HG02759 (cell line): ENCODE measurements at regions not wholly inside any gene's neighbourhood (a gene's known extent, or its start where the extent isn't known, plus 50 kb on each side); places are given as distances from the start of the nearest gene placed in this dataset.

ENCODE experiments used
- ATAC-seq: cut with Tn5 transposase; IDR thresholded peaks from one replicate; pipeline ENCODE4 v1.9.1; 2021; ENCODE audit warnings: mild to moderate bottlenecking, moderate library complexity; ENCODE audit not compliant: unreplicated experiment

DNA sequence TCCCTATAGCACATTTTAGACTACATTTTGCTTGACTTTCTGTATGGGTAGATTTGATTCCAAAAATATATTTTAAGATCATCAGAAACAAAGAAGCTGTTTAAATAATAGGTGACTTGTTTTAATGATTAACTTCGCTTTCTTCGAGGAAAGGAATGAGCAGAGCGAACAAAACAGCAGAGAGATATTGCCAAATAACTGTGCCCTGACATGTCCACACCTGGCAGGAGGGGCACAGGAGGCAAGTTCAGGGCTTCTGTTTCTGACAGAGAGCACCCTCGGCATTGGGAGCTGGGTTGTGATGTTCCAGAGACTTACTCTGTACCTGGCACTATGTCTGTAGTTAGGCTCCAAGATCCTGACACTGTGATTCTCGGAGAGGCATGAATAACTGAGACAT, 155.7 kb upstream of the SASH1 start:
- no peak for ATAC-seq

DNA sequence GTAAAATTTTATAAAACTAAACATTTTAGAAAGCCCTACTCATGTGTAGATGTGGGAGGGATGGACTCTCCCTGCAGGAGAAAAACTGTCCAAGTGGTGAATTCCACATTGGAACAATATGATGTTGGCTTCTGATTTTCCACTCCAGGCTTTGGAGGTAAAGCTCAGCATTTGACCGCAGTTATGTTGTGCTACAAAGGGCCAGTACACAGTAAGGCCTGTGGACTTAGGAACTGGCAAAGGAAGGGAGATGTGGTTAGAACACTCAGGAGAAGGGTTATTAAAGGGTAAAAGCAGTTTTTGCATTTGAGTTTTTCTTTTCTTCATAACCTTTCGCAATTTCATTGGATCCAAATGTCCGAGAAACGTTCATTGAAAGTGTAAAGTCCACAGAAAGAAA, 150.3 kb upstream of the SASH1 start:
- ATAC-seq = no peak

DNA sequence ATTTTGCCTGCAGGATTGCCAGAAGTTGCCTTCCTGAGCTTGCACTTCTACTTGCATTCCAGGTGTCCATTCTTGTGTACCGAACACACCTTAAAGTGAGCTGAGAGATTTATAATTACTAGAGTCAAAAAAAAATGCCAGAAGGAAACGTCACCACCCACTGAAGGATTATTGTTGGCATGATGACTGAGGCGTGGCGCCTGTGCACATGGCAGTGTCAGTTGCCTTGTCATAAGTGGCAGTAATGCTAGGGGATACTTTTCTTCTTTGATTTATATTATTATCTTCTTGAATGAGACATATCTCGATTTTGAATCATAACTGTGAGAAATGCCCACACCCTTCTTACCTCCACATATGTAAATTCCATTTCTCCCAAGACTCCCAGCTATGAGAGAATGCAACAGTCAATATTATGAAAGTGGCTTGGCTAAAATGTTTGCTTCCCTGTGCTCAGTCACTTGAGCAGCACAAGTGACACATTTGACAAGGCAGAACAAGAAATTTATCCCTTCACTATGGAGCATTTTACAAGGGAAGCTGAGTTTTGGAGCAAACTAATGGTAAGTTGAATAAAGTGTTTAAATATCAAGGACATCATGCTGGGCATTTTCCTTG, 149.5 kb upstream of the SASH1 start:
- no peak for ATAC-seq

DNA sequence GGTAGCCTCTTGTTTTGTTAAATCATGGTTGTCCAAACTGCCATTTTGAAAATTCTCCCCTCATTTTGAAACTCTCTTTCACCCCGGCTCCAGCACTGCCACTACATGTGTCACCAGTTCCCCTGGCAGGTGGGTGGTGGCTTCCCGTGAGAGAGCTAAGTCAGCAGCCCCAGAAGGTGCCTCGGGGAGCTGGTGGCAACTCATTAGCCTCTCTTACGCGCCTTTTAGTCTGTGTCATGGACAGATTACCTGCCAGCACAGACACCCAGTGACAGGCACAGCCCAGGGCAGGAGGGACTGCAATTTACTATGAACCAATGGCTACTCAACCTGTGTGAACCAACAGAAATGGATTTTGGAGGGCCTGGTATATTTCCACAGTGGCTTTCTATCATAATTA, 147.1 kb upstream of the SASH1 start:
- ATAC-seq = no peak

DNA sequence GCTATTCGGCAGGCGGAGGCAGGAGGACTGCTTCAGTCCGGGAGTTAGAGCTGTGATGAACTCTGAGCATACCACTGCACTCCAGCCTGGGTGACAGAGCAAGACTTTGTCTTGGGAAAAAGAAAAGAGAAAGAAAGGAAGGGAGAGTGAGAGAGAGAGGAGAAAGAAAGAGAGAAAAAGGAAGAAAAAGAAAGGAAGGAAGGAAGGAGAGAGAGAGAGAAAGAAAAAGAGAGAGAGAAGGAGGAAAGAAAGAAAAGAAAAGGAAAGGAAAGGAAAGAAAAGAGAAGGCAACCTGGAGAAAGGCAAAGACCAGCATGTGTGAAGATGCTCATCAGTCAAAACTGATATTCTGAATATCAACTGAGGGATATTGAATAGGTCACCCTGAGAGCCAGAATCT, 143.1 kb upstream of the SASH1 start:
- ATAC-seq = no peak

DNA sequence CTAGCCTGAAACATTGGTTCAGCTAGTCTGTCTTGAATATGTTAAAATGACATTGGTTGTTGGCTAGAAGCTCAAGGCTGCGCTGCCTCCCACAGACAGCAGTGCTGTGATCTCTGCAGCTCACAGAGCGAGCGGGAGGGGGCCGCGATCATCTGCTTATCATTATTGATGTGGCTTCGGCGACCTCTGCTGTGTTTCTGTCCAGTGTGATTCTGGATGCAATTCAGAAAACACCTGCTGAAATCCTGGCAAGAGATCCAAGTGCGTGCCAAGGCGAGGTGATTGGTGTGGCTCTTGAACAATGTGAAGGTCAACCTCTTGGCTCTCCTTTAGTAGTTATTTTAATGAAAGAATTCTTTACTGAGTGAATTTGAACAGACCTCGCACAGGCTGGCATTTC, 142.3 kb upstream of the SASH1 start:
- no peak for ATAC-seq

DNA sequence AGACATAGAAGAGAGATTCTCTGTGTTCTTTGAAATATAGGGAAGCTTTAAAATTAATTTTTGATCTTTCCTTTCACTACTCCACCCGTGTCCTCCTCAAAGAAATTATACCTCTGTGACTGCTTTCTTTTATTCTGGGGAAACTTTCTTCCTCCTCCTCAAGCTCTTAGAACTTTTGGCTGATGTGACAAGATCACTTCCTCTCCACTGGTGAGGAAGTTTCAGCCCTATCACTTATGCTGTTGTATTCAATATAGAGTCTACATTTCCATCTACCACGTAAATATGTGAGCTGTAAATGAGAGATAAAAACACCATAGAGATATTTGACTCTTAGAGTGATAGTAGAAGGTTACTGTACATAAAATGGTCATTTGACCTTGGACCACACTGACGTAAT, 141.9 kb upstream of the SASH1 start:
- ATAC-seq = no peak

DNA sequence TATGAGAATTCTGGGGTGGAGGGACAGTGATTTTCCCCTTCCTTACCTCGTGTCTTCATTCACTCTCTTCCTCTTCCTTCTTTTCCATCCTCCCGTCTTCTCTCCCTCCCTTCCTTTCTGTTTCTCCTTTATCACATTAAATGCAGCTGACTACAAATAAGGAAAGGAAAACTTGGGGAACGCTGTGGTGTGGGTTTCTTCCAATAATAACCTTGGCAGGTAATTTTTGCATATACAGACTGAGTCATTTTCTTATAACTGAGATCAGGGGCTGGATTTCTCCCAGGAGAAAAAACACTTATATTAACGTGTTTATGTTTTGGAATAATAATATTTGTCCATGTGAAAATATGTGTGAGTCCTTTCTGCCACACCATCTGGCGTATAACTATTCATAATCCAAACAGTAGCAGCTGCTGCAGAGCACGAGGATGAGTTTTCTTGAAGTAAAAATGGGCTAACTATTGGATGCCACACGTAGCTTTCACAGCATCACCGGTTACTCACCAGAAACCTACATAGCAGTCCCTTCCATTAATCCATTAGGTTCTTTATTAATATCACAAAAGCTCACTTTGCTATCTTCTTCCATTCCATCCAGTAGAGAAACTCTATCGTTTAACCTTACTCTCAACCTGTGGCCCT, 139.2 kb upstream of the SASH1 start:
- ATAC-seq = no peak

DNA sequence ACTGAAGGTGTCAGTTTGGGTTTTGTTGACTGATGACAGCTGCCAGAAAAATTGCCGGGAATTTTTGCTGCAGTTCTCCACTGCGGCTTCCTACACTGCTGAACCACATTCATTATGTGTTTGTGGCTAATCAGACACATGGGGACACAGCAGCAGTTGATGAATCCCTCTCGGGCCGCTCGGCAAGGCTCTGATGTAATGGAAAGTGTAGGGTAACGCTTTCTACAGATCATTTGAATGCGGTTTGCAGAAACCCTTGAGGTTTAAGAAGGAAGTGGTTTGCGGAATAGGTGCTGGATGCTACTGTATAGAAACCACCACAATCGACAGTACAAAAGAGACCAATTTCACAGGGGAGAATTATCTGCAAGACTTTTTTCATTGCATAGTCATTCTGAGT, 138.7 kb upstream of the SASH1 start:
- ATAC-seq = peak; percentile 100

DNA sequence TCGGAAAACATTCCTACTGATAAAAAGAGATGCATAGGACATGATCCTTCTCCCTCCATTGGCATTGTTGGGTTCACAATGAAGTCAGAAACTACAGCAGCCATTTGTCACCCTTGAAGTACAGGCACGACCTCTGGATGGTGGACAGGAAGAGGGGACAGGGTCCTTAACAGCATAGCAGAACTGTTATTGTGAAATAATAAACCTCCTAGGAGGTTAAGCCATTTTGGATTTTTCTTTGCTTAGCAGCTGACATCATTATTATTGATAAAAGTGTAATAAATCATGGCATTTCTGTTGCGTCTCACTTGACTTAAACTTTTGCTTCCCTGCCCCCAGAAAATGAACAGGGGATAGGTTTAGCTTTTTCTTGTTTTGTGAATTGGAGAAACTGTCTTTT, 134.3 kb upstream of the SASH1 start:
- ATAC-seq = no peak

DNA sequence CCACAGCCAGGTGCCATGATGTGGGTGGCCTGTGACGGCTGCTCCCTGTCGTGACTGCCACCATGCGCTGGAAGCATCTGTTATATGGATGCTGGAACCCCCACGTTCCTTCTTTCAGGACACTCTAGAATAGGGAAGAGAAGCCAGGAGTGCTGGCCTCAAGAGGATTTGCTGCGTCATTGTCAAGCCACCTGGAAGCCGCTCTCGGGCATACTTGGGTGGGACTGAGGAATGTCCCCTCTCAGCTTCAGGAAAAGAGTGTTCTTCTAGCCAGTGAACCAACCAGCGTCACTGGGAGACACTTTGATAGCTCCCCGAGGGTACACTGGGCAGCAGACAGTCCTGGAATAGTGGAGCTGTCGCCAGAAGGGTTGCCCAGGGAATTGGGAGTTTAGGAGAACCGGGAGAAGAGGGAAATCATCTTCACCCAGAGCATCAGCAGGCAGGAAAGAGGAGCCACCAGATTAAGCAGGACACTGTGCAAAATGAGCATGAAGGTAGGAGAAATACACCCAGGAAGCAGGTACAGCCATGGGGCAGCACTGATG, 130.8 kb upstream of the SASH1 start:
- ATAC-seq = no peak

DNA sequence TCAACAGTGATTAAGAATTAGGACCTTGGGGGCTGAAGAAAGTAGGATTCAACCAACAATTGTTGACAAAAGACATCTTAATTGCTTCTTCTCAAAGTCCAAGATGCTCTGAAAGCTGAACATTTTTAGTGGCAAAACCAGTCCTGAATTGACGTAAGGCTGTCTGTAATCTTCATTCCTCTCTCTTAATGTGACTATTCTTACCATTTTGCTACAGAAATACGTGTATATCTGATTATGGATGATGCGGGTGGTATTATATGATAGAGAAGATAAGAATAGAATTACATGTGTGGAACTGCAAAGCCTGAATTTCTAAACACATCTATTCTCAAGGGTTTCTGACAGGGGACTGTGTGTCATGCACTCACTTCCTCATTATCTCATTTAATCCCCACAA, 130.3 kb upstream of the SASH1 start:
- no peak for ATAC-seq

DNA sequence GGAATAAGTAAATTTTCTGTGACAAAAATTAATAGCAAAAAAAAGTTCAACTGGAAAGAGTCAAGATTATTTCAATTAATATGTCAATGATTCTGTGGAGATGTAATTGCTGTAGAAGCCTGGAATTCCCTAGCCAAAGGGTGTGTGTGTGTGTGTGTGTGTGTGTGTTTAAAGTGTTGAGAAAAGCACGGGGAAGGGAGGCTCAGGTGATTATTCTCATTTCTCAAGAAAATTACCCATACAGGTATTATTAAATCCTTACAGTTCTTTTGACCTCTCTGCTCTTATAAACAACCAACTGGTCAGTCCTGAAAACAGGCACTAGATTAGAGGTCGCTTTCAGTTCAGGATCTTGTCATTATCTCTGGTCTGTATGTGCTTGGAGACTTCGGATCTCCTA, 129.3 kb upstream of the SASH1 start:
- ATAC-seq = no peak

DNA sequence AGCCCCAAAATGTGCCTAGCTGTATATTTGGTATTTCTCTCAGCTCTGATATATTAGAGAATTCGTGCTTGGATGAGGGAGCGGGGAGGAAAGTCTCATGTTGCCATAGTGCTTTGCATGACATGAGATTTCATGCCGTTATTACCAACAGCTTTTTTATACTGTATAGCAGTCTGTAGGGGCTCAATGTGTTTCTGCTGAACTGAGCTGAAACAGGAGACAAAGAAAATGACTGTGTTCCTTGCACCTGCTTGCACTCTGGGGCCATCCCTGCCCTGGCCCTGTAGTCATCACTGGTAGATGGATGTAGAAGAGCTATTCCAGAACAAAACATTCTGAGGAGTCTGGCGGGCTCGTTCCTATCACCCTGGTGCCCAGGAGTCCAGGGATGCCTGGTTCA, 128.0 kb upstream of the SASH1 start:
- ATAC-seq = no peak

DNA sequence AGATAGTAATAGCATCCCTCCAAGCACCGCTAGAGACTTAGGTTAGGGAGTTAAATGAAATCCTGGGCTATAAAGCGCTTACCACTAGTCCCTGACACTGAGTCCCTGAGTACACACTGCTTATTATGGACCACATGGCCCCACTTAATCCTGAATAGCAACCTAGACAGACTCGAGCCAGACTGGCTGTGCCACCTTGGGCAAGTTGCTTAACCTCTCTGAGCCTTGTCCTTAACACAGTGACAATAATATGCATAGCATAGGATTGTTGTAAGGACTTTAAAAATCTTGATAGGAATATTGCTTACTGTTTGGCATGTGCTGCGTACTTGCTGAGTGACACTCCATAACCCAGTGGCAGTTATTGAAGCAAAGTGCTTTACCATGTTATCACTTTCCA, 125.6 kb upstream of the SASH1 start:
- ATAC-seq = no peak

DNA sequence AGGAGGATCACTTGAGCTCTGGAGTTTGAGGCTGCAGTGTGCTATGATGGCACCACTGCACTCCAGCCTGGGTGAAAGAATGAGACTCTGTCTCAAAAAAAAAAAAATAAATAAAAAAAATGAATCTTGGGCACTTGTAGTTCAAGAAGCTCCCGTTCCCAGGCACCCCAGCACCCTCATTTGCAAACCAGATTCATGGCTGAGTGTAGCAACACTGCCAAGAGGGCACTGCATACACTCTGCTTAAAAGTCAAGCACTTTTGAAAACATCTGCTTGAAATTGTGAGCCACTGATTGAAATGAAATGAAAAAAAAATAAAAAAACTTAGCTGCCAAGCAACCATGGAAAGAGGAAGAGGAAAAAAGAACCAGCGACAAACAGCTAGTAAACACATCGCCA, 124.7 kb upstream of the SASH1 start:
- no peak for ATAC-seq

DNA sequence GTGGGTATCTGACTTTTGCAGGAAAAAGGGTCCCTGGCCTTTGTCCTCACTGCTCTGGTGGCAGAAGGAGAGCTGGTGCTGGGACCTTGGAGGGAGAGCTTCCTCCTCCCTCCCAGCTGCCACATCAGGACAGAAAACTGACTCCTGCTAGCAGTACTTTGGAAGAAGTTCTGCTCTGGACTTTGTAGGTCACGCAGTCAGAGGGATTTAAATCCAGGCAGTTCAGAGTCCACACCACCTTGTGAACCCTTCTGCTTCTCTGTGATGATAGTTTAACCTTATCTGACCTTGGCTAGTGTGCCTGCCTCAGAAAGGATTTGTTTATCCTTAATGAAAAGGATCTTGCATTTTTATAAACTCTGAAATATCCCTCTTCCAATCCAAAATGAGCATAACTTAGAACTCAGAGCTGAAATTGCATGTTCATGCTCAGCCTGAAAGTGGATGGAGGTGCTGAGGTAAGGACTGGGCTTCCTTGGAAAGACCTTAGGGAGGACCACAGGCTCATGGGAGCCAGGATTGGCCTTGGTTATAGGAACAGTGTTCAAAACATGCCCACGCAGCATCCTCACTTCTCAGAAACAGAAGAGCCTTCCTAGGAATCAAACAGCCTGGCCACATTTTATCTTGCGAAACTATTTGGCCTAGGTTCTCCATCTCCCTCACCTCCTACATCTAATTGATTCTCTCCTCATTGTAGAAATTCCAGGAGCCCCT, 123.9 kb upstream of the SASH1 start:
- no peak for ATAC-seq

DNA sequence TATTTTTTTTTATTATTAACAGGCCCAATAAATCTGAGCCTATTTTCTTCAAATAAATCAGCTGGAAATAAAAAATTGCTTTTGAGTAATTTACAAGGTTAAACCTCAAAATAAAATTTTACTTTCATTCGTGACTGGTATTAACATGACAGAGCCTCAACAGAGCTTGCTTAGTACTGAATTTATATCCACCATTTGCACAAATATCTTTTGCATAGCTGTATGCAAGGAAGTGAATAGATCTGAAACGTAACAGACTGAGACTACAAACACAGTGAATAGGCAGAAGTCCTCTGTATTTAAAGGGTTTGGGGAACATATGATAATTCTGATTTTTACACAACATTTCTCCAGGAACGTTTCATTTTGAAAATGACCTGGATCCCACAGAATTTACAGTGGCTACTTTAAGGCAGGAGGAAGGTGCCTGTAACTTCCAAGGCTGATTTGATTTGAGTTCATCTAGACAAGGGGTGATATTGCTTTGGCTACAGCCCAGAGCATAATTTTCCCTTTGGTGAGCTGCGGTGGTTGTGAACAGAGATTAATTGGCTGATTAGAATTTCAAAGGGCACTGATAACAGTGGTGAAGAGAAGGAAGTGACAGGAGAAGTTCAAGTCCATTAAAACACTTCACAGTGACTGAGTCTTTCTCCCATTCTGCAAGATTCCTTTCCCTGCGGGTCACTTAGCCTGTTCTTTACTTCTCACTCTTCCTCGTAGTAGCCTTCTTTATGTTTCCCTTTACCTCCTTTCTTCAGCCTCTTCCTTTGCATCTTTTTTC, 121.2 kb upstream of the SASH1 start:
- ATAC-seq = no peak

DNA sequence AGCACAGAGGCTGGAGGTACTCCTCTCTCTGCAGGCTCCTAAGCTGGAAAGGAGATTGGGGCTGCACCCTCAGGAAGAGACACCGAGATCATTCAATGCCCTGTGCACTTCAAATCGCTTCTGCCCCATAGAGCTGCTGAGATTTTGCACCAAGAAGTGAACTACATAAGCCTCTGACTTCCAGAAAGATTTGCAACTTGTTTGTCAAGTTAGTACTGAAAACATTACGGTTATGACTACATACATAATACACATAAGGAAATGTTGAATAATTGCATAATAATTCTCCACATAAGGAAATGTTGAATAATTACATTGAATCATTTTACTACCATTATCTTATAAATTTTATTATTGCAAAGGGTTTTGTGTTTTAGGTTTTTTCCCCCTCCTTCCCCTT, 120.3 kb upstream of the SASH1 start:
- no peak for ATAC-seq

DNA sequence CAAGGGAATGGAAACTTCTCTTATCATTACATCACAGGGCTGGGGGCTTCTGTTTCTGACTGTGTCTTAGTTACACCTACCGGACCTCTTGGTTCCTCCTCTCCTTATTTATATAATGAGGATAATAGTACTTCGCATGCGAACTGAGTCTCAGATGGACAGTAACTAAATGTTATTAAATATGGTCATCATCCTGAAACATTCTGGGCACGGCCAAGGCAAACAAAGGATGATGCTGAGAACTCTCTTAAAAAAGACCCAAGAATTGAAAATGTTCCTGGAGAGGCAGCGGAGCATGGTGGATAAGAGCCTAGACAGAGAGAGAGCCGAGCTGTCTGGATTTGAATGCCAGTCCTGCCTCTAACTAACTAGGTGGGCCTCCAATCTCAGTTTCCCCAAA, 119.8 kb upstream of the SASH1 start:
- ATAC-seq = no peak

DNA sequence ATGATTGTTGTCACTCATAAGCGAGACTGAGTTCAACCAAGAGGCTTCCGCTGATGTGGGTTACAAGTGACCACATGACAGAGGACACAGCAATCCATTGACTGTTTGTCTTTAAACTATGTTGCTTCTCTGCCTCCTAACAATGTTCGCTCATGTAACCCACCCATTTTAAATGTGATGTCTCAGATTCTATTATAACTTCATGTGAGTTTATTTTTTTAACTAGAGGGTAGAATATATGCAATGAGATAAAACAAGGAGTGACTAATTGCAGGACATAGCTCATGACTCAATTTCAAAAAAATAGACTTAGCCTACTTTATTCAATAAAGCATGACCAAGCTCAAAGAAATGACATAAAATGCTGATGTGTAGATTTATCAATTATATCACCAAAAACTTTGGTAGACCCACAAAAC, 119.2 kb upstream of the SASH1 start:
- ATAC-seq = no peak
